Heart left ventricle (tissue), 13 donors: ENCODE measurements at regions not wholly inside any gene's neighbourhood (a gene's known extent, or its start where the extent isn't known, plus 50 kb on each side); places are given as distances from the start of the nearest gene placed in this dataset.

Experiments
- POLR2A ChIP-seq, 2 donors: fragments of 450-650 bp; IDR thresholded peaks; one replicate each; pipeline ENCODE4 v1.6.1; 2017; ENCODE audit warnings: antibody characterized with exemption in 2 of 2, mild to moderate bottlenecking in 2 of 2, moderate library complexity in 2 of 2
- TF ChIP-seq, protein P1 (sequence below), 12 donors: fragments of 200-600 bp; sonication (generic) in 4 of 12; IDR thresholded peaks; one replicate each; pipeline versions ENCODE4 v1.5.0 to v1.8.0; 2018 to 2022; ENCODE audit warnings: antibody characterized with exemption in 12 of 12, mild to moderate bottlenecking in 5 of 12
- donor health status: ischemic (EF 13 %, LVEDD 7.1; RV severe dilation, severe dysfunction).
- donor health status: DM: no; HTN: yes; CAD: no.
- donor health status: DM: no; HTN: no; CAD: no.
- donor health status: ischemic (EF 25% LVEDD 6.9; RV normal size, moderate dysfunction).
- donor health status: ischemic (EF 25% LVEDD 5.7; RV mildly dilated, moderate dysfunction).
- donor health status: ischemic (EF 35%, LVEDD 5.7; RV mildly dilated, moderate dysfunction).
- donor health status: nonischemic (EF 11% LVEDD 7.7; RV severe dilation, severe dysfunction).
- donor health status: DM: yes; HTN: yes; CAD: no.
- donor health status: PGD.
- donor health status: ischemic (EF 29% LVEDD 5.4; RV normal size, mild dysfunction).
- donor health status: nonischemic (EF 23%, LVEDD 6.1; RV moderate dilation, normal function).

DNA sequence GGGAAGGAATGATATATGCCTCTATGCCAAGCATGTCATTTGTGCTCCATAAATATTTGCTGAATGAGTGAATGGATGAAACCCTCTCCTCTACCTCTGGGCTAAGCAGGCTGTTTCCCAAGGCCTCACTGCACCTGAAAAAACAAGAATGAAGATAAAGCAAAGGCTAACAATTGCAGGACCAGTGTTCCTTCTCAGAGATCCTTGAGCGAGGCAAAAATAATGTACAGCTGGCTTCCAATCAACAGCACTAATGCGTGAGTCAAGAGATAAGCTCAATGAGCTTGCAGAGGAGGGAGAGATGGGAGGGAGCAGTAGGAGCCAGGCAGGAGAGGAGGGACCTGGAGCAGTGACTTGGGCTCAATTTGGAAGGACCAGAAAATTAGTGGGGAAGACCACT, 144.5 kb upstream of the NFE2L3 start:
- TF ChIP-seq, protein P1, sequence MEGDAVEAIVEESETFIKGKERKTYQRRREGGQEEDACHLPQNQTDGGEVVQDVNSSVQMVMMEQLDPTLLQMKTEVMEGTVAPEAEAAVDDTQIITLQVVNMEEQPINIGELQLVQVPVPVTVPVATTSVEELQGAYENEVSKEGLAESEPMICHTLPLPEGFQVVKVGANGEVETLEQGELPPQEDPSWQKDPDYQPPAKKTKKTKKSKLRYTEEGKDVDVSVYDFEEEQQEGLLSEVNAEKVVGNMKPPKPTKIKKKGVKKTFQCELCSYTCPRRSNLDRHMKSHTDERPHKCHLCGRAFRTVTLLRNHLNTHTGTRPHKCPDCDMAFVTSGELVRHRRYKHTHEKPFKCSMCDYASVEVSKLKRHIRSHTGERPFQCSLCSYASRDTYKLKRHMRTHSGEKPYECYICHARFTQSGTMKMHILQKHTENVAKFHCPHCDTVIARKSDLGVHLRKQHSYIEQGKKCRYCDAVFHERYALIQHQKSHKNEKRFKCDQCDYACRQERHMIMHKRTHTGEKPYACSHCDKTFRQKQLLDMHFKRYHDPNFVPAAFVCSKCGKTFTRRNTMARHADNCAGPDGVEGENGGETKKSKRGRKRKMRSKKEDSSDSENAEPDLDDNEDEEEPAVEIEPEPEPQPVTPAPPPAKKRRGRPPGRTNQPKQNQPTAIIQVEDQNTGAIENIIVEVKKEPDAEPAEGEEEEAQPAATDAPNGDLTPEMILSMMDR (IDR thresholded peaks at IDR 0.05) = no peak
- TF ChIP-seq POLR2A (IDR thresholded peaks at IDR 0.05) = no peak
